HG03378 (cell line): ENCODE measurements at regions not wholly inside any gene's neighbourhood (a gene's known extent, or its start where the extent isn't known, plus 50 kb on each side); places are given as distances from the start of the nearest gene placed in this dataset.
"Not testable (repeated sequence)": the region's sequence is repeated elsewhere in the genome, so short reads cannot be mapped to it uniquely, and the experiment has no call there.

Experiments
- ATAC-seq: cut with Tn5 transposase; IDR thresholded peaks from one replicate; pipeline ENCODE4 v1.9.1; 2021; ENCODE audit warnings: mild to moderate bottlenecking, moderate library complexity; ENCODE audit not compliant: unreplicated experiment

- ATAC-seq, result no peak
These were observed 83.2 kb upstream of the BRD7 start for GRCh38 chr16:50451951-50452508.

- ATAC-seq, result no peak
These were observed 82.2 kb upstream of the BRD7 start for GRCh38 chr16:50450957-50451356.

GRCh38 chr16:50449800-50450199, 81.0 kb upstream of the BRD7 start:
- no peak for ATAC-seq

- no peak for ATAC-seq
These were observed 80.2 kb upstream of the BRD7 start for GRCh38 chr16:50448981-50449380.

- no peak for ATAC-seq
These were observed 79.7 kb upstream of the BRD7 start for GRCh38 chr16:50448522-50448921.

GRCh38 chr16:50447386-50447785, 78.6 kb upstream of the BRD7 start:
- not testable (repeated sequence) for ATAC-seq

GRCh38 chr16:50446861-50447260, 78.1 kb upstream of the BRD7 start:
- ATAC-seq, result no peak

GRCh38 chr16:50445621-50446555, 77.1 kb upstream of the BRD7 start:
- no peak for ATAC-seq

- ATAC-seq, result no peak
These were observed 75.7 kb upstream of the BRD7 start for GRCh38 chr16:50444526-50444925.

- no peak for ATAC-seq
These were observed 73.4 kb upstream of the BRD7 start for GRCh38 chr16:50442221-50442620.

GRCh38 chr16:50441486-50442157, 72.8 kb upstream of the BRD7 start:
- no peak for ATAC-seq

- no peak for ATAC-seq
These were observed 72.2 kb upstream of the BRD7 start for GRCh38 chr16:50440991-50441390.

- no peak for ATAC-seq
These were observed 71.7 kb upstream of the BRD7 start for GRCh38 chr16:50440531-50440930.

- no peak for ATAC-seq
These were observed 69.1 kb upstream of the BRD7 start for GRCh38 chr16:50437769-50438437.

GRCh38 chr16:50436271-50436670, 67.5 kb upstream of the BRD7 start:
- no peak for ATAC-seq

GRCh38 chr16:50434872-50435478, 66.2 kb upstream of the BRD7 start:
- no peak for ATAC-seq

GRCh38 chr16:50430076-50430475, 61.3 kb upstream of the BRD7 start:
- no peak for ATAC-seq

- no peak for ATAC-seq
These were observed 60.0 kb upstream of the BRD7 start for GRCh38 chr16:50428742-50429141.

- no peak for ATAC-seq
These were observed 59.3 kb upstream of the BRD7 start for GRCh38 chr16:50428116-50428515.

- no peak for ATAC-seq
These were observed 58.3 kb upstream of the BRD7 start for GRCh38 chr16:50427107-50427506.

GRCh38 chr16:50425648-50426047, 56.9 kb upstream of the BRD7 start:
- no peak for ATAC-seq
